ENCODE measurements at regions not wholly inside any gene's neighbourhood (a gene's known extent, or its start where the extent isn't known, plus 50 kb on each side); places are given as distances from the start of the nearest gene placed in this dataset.

- Mint-ChIP-seq H3K9me3 (no peaks in the 10 kb centered on the region), H3K36me3 (ENCODE audit: low read depth) (no peaks in the 10 kb centered on the region), H3K4me1 (peaks cover 6% of the 10 kb centered on the region), H3K4me3 (no peak overlapping the region), H3K27ac (peak overlapping the region; percentile 12), H3K27me3 (peaks cover 3% of the 10 kb centered on the region)
- ATAC-seq (replicated peaks), result no peak
Observed at GRCh38 chr2:217086718-217087117, 226.9 kb upstream of the TNP1 start.

- Mint-ChIP-seq H3K36me3 (ENCODE audit: low read depth) (no peaks in the 10 kb centered on the region), H3K9me3 (no peaks in the 10 kb centered on the region), H3K4me3 (no peak overlapping the region), H3K4me1 (peaks cover 6% of the 10 kb centered on the region), H3K27me3 (peaks cover 3% of the 10 kb centered on the region), H3K27ac (peak overlapping the region; percentile 12)
- ATAC-seq (replicated peaks), result peak; percentile 69
Observed at GRCh38 chr2:217086038-217086522, 226.2 kb upstream of the TNP1 start.

- ATAC-seq (replicated peaks), result no peak
- Mint-ChIP-seq H3K9me3 (no peaks in the 10 kb centered on the region), H3K4me1 (peaks cover 6% of the 10 kb centered on the region), H3K36me3 (ENCODE audit: low read depth) (no peaks in the 10 kb centered on the region), H3K4me3 (no peak overlapping the region), H3K27ac (peak overlapping the region; percentile 12), H3K27me3 (peaks cover 3% of the 10 kb centered on the region)
Observed at GRCh38 chr2:217085543-217085942, 225.7 kb upstream of the TNP1 start.

- H3K36me3 Mint-ChIP-seq (ENCODE audit: low read depth), result no peaks in the 10 kb centered on the region
- H3K9me3 Mint-ChIP-seq, result no peaks in the 10 kb centered on the region
- no peaks in the 10 kb centered on the region for H3K4me1 Mint-ChIP-seq
- peaks cover 3% of the 10 kb centered on the region for H3K27me3 Mint-ChIP-seq
- H3K4me3 Mint-ChIP-seq, result no peak overlapping the region
- H3K27ac Mint-ChIP-seq, result no peak overlapping the region
- no peak for ATAC-seq (replicated peaks)
Observed at GRCh38 chr2:217081799-217082198, 221.9 kb upstream of the TNP1 start.

- no peaks in the 10 kb centered on the region for H3K36me3 Mint-ChIP-seq (ENCODE audit: low read depth)
- no peak for ATAC-seq (replicated peaks)
- H3K27ac Mint-ChIP-seq, result no peak overlapping the region
- H3K4me1 Mint-ChIP-seq, result no peaks in the 10 kb centered on the region
- peaks cover 3% of the 10 kb centered on the region for H3K27me3 Mint-ChIP-seq
- H3K4me3 Mint-ChIP-seq, result no peak overlapping the region
- no peaks in the 10 kb centered on the region for H3K9me3 Mint-ChIP-seq
Observed at GRCh38 chr2:217079165-217079564, 219.3 kb upstream of the TNP1 start.

- H3K36me3 Mint-ChIP-seq (ENCODE audit: low read depth), result no peaks in the 10 kb centered on the region
- H3K9me3 Mint-ChIP-seq, result no peaks in the 10 kb centered on the region
- peak; percentile 73 for ATAC-seq (replicated peaks)
- H3K27me3 Mint-ChIP-seq, result no peaks in the 10 kb centered on the region
- no peak overlapping the region for H3K4me3 Mint-ChIP-seq
- H3K27ac Mint-ChIP-seq, result no peak overlapping the region
- no peaks in the 10 kb centered on the region for H3K4me1 Mint-ChIP-seq
Observed at GRCh38 chr2:217077831-217078407, 218.1 kb upstream of the TNP1 start.

GRCh38 chr2:217076657-217077232 is 216.9 kb upstream of the TNP1 start:
- no peaks in the 10 kb centered on the region for H3K36me3 Mint-ChIP-seq (ENCODE audit: low read depth)
- no peak overlapping the region for H3K27ac Mint-ChIP-seq
- no peaks in the 10 kb centered on the region for H3K9me3 Mint-ChIP-seq
- no peak overlapping the region for H3K4me3 Mint-ChIP-seq
- H3K4me1 Mint-ChIP-seq, result no peaks in the 10 kb centered on the region
- no peaks in the 10 kb centered on the region for H3K27me3 Mint-ChIP-seq
- no peak for ATAC-seq (replicated peaks)

- Mint-ChIP-seq H3K27me3 (no peaks in the 10 kb centered on the region), H3K27ac (no peak overlapping the region), H3K9me3 (no peaks in the 10 kb centered on the region), H3K4me1 (no peaks in the 10 kb centered on the region), H3K4me3 (no peak overlapping the region), H3K36me3 (ENCODE audit: low read depth) (no peaks in the 10 kb centered on the region)
- no peak for ATAC-seq (replicated peaks)
Observed at GRCh38 chr2:217076058-217076435, 216.2 kb upstream of the TNP1 start.

GRCh38 chr2:217075268-217076057 is 215.6 kb upstream of the TNP1 start:
- Mint-ChIP-seq H3K36me3 (ENCODE audit: low read depth) (no peaks in the 10 kb centered on the region), H3K9me3 (no peaks in the 10 kb centered on the region), H3K4me1 (no peaks in the 10 kb centered on the region), H3K4me3 (no peak overlapping the region), H3K27me3 (no peaks in the 10 kb centered on the region), H3K27ac (no peak overlapping the region)
- peak; percentile 24 for ATAC-seq (replicated peaks)

- Mint-ChIP-seq H3K27ac (no peak overlapping the region), H3K9me3 (no peaks in the 10 kb centered on the region), H3K27me3 (no peaks in the 10 kb centered on the region), H3K36me3 (ENCODE audit: low read depth) (no peaks in the 10 kb centered on the region), H3K4me1 (no peaks in the 10 kb centered on the region), H3K4me3 (no peak overlapping the region)
- ATAC-seq (replicated peaks), result no peak
Observed at GRCh38 chr2:217074576-217075255, 214.9 kb upstream of the TNP1 start.

- Mint-ChIP-seq H3K27me3 (peaks cover 4% of the 10 kb centered on the region), H3K4me3 (no peak overlapping the region), H3K4me1 (no peaks in the 10 kb centered on the region), H3K27ac (no peak overlapping the region), H3K9me3 (no peaks in the 10 kb centered on the region), H3K36me3 (ENCODE audit: low read depth) (no peaks in the 10 kb centered on the region)
- no peak for ATAC-seq (replicated peaks)
Observed at GRCh38 chr2:217071416-217071815, 211.6 kb upstream of the TNP1 start.

- H3K27me3 Mint-ChIP-seq, result peaks cover 4% of the 10 kb centered on the region
- H3K4me3 Mint-ChIP-seq, result no peak overlapping the region
- no peaks in the 10 kb centered on the region for H3K9me3 Mint-ChIP-seq
- no peak for ATAC-seq (replicated peaks)
- no peaks in the 10 kb centered on the region for H3K4me1 Mint-ChIP-seq
- no peak overlapping the region for H3K27ac Mint-ChIP-seq
- no peaks in the 10 kb centered on the region for H3K36me3 Mint-ChIP-seq (ENCODE audit: low read depth)
Observed at GRCh38 chr2:217070611-217071010, 210.7 kb upstream of the TNP1 start.

- no peaks in the 10 kb centered on the region for H3K36me3 Mint-ChIP-seq (ENCODE audit: low read depth)
- no peaks in the 10 kb centered on the region for H3K4me1 Mint-ChIP-seq
- no peak overlapping the region for H3K4me3 Mint-ChIP-seq
- peaks cover 4% of the 10 kb centered on the region for H3K27me3 Mint-ChIP-seq
- ATAC-seq (replicated peaks), result no peak
- H3K27ac Mint-ChIP-seq, result no peak overlapping the region
- no peaks in the 10 kb centered on the region for H3K9me3 Mint-ChIP-seq
Observed at GRCh38 chr2:217070043-217070430, 210.2 kb upstream of the TNP1 start.

- H3K4me3 Mint-ChIP-seq, result no peak overlapping the region
- H3K9me3 Mint-ChIP-seq, result no peaks in the 10 kb centered on the region
- no peaks in the 10 kb centered on the region for H3K4me1 Mint-ChIP-seq
- no peak for ATAC-seq (replicated peaks)
- no peak overlapping the region for H3K27ac Mint-ChIP-seq
- H3K36me3 Mint-ChIP-seq (ENCODE audit: low read depth), result no peaks in the 10 kb centered on the region
- H3K27me3 Mint-ChIP-seq, result peaks cover 4% of the 10 kb centered on the region
Observed at GRCh38 chr2:217069263-217070042, 209.6 kb upstream of the TNP1 start.

Data from activated T-helper 17 cell treated with anti-CD3 and anti-CD28 coated beads, Interleukin-2, amount 50 U/mL, for 72 hours (primary cell).